Adrenal gland (tissue), 5 donors: ENCODE measurements at regions not wholly inside any gene's neighbourhood (a gene's known extent, or its start where the extent isn't known, plus 50 kb on each side); places are given as distances from the start of the nearest gene placed in this dataset.

Experiments
- CTCF ChIP-seq, 6 experiments: fragments of 450-650 bp in 4 of 6; fragments of 200-600 bp in 2 of 6; sonication (generic) in 1 of 6; IDR thresholded peaks; 1 replicate in 5 of 6; 2 replicates in 1 of 6; pipeline versions ENCODE4 v1.5.1 to v1.8.0; 2016 to 2021; ENCODE audit warnings: antibody characterized with exemption in 6 of 6, mild to moderate bottlenecking in 2 of 6, moderate library complexity in 1 of 6
- POLR2A ChIP-seq, 2 donors: fragments of 450-650 bp; IDR thresholded peaks; one replicate each; pipeline ENCODE4 v1.6.1; 2017; ENCODE audit warnings: antibody characterized with exemption in 2 of 2, mild to moderate bottlenecking in 2 of 2, moderate library complexity in 1 of 2
- donor health status: DM: no; HTN: no; CAD: no.

GRCh38 chr14:53356361-53357150 is 203.4 kb upstream of the DDHD1 start:
- TF ChIP-seq CTCF (IDR thresholded peaks at IDR 0.05) = no peak
- TF ChIP-seq POLR2A (IDR thresholded peaks at IDR 0.05) = no peak
